COLO829 (cell line): ENCODE measurements at regions not wholly inside any gene's neighbourhood (a gene's known extent, or its start where the extent isn't known, plus 50 kb on each side); places are given as distances from the start of the nearest gene placed in this dataset.

Experiments used
- DNase-seq: peaks from one replicate; pipeline ENCODE4 v3.0.0; 2012; ENCODE audit warnings: low spot score

GRCh38 chr5:133829786-133830185 lies 138.6 kb downstream of the C5orf15 start:
- no peak for DNase-seq

GRCh38 chr5:133828722-133829121 lies 139.7 kb downstream of the C5orf15 start:
- DNase-seq, result peak; percentile 15

GRCh38 chr5:133827830-133828229 lies 140.6 kb downstream of the C5orf15 start:
- no peak for DNase-seq

GRCh38 chr5:133827011-133827410 lies 141.4 kb downstream of the C5orf15 start:
- DNase-seq, result no peak

GRCh38 chr5:133825631-133826289 lies 142.7 kb downstream of the C5orf15 start:
- DNase-seq, result no peak

- no peak for DNase-seq
Observed at GRCh38 chr5:133824661-133825254, 143.7 kb downstream of the C5orf15 start.

GRCh38 chr5:133821889-133822288 lies 146.5 kb downstream of the C5orf15 start:
- DNase-seq, result no peak

- no peak for DNase-seq
Observed at GRCh38 chr5:133821311-133821741, 147.1 kb downstream of the C5orf15 start.

GRCh38 chr5:133820507-133820906 lies 147.9 kb downstream of the C5orf15 start:
- no peak for DNase-seq

- DNase-seq, result no peak
Observed at GRCh38 chr5:133819977-133820471, 148.4 kb downstream of the C5orf15 start.

- no peak for DNase-seq
Observed at GRCh38 chr5:133818869-133819600, 149.4 kb downstream of the C5orf15 start.

- DNase-seq, result no peak
Observed at GRCh38 chr5:133818031-133818431, 150.4 kb downstream of the C5orf15 start.

GRCh38 chr5:133817456-133817855 lies 151.0 kb downstream of the C5orf15 start:
- no peak for DNase-seq

- no peak for DNase-seq
Observed at GRCh38 chr5:133816791-133817190, 151.6 kb downstream of the C5orf15 start.

GRCh38 chr5:133814152-133814551 lies 154.3 kb downstream of the C5orf15 start:
- no peak for DNase-seq

- no peak for DNase-seq
Observed at GRCh38 chr5:133811168-133811567, 157.3 kb downstream of the C5orf15 start.

- no peak for DNase-seq
Observed at GRCh38 chr5:133809801-133810200, 158.6 kb downstream of the C5orf15 start.

GRCh38 chr5:133807348-133807747 lies 161.1 kb downstream of the C5orf15 start:
- no peak for DNase-seq

GRCh38 chr5:133806847-133807246 lies 161.6 kb downstream of the C5orf15 start:
- DNase-seq, result no peak

- no peak for DNase-seq
Observed at GRCh38 chr5:133801955-133802751, 166.3 kb downstream of the C5orf15 start.

GRCh38 chr5:133801431-133801830 lies 167.0 kb downstream of the C5orf15 start:
- DNase-seq, result no peak

- DNase-seq, result no peak
Observed at GRCh38 chr5:133799571-133800237, 168.7 kb downstream of the C5orf15 start.
